ENCODE measurements at regions not wholly inside any gene's neighbourhood (a gene's known extent, or its start where the extent isn't known, plus 50 kb on each side); places are given as distances from the start of the nearest gene placed in this dataset.

DNA sequence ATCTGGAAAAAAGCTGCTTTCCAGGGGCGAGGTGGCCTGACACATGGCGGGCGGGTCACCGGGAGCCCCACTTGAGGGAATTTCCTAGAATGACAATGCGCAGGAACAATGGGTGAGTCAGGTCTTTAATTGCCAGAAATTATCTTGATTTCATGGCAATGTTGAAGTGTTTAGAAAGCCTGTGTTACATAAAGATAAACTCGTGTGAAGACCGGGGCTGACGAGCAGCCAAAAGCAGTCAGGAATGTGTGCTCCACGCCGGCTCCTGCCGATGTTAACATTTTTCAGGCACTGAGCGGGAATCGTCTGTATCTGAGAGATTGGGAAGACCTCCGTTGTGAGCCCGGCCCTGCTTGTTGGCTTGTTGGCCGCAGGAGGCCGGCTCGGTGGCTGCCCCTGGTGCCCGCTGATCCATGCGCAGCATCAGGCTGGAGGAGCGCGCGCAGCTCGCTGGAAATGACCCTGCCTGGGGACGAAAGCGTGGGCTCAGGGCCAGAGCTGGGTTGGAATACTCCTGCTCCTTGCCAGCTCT is 353.1 kb downstream of the FOXL1 start (continued):
- TF ChIP-seq, protein P1, sequence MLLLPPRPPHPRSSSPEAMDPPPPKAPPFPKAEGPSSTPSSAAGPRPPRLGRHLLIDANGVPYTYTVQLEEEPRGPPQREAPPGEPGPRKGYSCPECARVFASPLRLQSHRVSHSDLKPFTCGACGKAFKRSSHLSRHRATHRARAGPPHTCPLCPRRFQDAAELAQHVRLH (tag by site-specific recombination; IDR thresholded peaks at IDR 0.05) = no peak
- TF ChIP-seq, protein P2, sequence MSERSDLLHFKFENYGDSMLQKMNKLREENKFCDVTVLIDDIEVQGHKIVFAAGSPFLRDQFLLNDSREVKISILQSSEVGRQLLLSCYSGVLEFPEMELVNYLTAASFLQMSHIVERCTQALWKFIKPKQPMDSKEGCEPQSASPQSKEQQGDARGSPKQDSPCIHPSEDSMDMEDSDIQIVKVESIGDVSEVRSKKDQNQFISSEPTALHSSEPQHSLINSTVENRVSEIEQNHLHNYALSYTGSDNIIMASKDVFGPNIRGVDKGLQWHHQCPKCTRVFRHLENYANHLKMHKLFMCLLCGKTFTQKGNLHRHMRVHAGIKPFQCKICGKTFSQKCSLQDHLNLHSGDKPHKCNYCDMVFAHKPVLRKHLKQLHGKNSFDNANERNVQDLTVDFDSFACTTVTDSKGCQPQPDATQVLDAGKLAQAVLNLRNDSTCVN (tag by site-specific recombination; optimal IDR thresholded peaks at IDR 0.05) = no peak
- TF ChIP-seq ZNF596 (tag by site-specific recombination; IDR thresholded peaks at IDR 0.05) = no peak
- TF ChIP-seq, protein P3, sequence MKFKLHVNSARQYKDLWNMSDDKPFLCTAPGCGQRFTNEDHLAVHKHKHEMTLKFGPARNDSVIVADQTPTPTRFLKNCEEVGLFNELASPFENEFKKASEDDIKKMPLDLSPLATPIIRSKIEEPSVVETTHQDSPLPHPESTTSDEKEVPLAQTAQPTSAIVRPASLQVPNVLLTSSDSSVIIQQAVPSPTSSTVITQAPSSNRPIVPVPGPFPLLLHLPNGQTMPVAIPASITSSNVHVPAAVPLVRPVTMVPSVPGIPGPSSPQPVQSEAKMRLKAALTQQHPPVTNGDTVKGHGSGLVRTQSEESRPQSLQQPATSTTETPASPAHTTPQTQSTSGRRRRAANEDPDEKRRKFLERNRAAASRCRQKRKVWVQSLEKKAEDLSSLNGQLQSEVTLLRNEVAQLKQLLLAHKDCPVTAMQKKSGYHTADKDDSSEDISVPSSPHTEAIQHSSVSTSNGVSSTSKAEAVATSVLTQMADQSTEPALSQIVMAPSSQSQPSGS (tag by site-specific recombination; IDR thresholded peaks at IDR 0.05; ENCODE audit: low read depth) = no peak
- no peak for TF ChIP-seq ZNF404 (tag by site-specific recombination; IDR thresholded peaks at IDR 0.05)
- TF ChIP-seq ZNF768 (tag by site-specific recombination; IDR thresholded peaks at IDR 0.05) = no peak
- no peak for TF ChIP-seq ZNF555 (tag by site-specific recombination; conservative IDR thresholded peaks at IDR 0.05)
- TF ChIP-seq, protein P4, sequence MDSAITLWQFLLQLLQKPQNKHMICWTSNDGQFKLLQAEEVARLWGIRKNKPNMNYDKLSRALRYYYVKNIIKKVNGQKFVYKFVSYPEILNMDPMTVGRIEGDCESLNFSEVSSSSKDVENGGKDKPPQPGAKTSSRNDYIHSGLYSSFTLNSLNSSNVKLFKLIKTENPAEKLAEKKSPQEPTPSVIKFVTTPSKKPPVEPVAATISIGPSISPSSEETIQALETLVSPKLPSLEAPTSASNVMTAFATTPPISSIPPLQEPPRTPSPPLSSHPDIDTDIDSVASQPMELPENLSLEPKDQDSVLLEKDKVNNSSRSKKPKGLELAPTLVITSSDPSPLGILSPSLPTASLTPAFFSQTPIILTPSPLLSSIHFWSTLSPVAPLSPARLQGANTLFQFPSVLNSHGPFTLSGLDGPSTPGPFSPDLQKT (IDR thresholded peaks at IDR 0.05; ENCODE audit: borderline replicate concordance, low read depth, low read length) = no peak
- TF ChIP-seq PRDM1 (tag by site-specific recombination; IDR thresholded peaks at IDR 0.05) = no peak; the same call in 1 of the 2 replicates
- peak; percentile 51 for TF ChIP-seq ZIC2 (tag by site-specific recombination; IDR thresholded peaks at IDR 0.05)
- TF ChIP-seq, protein P5, sequence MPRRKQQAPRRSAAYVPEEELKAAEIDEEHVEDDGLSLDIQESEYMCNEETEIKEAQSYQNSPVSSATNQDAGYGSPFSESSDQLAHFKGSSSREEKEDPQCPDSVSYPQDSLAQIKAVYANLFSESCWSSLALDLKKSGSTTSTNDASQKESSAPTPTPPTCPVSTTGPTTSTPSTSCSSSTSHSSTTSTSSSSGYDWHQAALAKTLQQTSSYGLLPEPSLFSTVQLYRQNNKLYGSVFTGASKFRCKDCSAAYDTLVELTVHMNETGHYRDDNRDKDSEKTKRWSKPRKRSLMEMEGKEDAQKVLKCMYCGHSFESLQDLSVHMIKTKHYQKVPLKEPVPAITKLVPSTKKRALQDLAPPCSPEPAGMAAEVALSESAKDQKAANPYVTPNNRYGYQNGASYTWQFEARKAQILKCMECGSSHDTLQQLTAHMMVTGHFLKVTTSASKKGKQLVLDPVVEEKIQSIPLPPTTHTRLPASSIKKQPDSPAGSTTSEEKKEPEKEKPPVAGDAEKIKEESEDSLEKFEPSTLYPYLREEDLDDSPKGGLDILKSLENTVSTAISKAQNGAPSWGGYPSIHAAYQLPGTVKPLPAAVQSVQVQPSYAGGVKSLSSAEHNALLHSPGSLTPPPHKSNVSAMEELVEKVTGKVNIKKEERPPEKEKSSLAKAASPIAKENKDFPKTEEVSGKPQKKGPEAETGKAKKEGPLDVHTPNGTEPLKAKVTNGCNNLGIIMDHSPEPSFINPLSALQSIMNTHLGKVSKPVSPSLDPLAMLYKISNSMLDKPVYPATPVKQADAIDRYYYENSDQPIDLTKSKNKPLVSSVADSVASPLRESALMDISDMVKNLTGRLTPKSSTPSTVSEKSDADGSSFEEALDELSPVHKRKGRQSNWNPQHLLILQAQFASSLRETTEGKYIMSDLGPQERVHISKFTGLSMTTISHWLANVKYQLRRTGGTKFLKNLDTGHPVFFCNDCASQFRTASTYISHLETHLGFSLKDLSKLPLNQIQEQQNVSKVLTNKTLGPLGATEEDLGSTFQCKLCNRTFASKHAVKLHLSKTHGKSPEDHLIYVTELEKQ (tag by site-specific recombination; IDR thresholded peaks at IDR 0.05; ENCODE audit: borderline replicate concordance) = no peak
- no peak for TF ChIP-seq ZNF10 (tag by site-specific recombination; IDR thresholded peaks at IDR 0.05)
- TF ChIP-seq ZNF48 (tag by site-specific recombination; IDR thresholded peaks at IDR 0.05) = no peak
- no peak for TF ChIP-seq ZNF221 (tag by site-specific recombination; IDR thresholded peaks at IDR 0.05; ENCODE audit: borderline replicate concordance)
- no peak for TF ChIP-seq ZNF664 (tag by site-specific recombination; IDR thresholded peaks at IDR 0.05)
- TF ChIP-seq, protein P6, sequence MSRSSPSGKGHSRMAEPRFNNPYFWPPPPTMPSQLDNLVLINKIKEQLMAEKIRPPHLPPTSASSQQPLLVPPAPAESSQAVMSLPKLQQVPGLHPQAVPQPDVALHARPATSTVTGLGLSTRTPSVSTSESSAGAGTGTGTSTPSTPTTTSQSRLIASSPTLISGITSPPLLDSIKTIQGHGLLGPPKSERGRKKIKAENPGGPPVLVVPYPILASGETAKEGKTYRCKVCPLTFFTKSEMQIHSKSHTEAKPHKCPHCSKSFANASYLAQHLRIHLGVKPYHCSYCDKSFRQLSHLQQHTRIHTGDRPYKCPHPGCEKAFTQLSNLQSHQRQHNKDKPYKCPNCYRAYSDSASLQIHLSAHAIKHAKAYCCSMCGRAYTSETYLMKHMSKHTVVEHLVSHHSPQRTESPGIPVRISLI (tag by site-specific recombination; IDR thresholded peaks at IDR 0.05) = no peak
- TF ChIP-seq ZNF155 (tag by site-specific recombination; IDR thresholded peaks at IDR 0.05) = no peak
- TF ChIP-seq, protein P7, sequence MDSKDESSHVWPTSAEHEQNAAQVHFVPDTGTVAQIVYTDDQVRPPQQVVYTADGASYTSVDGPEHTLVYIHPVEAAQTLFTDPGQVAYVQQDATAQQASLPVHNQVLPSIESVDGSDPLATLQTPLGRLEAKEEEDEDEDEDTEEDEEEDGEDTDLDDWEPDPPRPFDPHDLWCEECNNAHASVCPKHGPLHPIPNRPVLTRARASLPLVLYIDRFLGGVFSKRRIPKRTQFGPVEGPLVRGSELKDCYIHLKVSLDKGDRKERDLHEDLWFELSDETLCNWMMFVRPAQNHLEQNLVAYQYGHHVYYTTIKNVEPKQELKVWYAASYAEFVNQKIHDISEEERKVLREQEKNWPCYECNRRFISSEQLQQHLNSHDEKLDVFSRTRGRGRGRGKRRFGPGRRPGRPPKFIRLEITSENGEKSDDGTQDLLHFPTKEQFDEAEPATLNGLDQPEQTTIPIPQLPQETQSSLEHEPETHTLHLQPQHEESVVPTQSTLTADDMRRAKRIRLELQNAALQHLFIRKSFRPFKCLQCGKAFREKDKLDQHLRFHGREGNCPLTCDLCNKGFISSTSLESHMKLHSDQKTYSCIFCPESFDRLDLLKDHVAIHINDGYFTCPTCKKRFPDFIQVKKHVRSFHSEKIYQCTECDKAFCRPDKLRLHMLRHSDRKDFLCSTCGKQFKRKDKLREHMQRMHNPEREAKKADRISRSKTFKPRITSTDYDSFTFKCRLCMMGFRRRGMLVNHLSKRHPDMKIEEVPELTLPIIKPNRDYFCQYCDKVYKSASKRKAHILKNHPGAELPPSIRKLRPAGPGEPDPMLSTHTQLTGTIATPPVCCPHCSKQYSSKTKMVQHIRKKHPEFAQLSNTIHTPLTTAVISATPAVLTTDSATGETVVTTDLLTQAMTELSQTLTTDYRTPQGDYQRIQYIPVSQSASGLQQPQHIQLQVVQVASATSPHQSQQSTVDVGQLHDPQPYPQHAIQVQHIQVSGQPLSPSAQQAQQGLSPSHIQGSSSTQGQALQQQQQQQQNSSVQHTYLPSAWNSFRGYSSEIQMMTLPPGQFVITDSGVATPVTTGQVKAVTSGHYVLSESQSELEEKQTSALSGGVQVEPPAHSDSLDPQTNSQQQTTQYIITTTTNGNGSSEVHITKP (tag by site-specific recombination; IDR thresholded peaks at IDR 0.05) = no peak
- TF ChIP-seq, protein P8, sequence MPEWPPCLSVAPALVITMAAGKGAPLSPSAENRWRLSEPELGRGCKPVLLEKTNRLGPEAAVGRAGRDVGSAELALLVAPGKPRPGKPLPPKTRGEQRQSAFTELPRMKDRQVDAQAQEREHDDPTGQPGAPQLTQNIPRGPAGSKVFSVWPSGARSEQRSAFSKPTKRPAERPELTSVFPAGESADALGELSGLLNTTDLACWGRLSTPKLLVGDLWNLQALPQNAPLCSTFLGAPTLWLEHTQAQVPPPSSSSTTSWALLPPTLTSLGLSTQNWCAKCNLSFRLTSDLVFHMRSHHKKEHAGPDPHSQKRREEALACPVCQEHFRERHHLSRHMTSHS (tag by site-specific recombination; IDR thresholded peaks at IDR 0.05) = no peak
- TF ChIP-seq, protein P9, sequence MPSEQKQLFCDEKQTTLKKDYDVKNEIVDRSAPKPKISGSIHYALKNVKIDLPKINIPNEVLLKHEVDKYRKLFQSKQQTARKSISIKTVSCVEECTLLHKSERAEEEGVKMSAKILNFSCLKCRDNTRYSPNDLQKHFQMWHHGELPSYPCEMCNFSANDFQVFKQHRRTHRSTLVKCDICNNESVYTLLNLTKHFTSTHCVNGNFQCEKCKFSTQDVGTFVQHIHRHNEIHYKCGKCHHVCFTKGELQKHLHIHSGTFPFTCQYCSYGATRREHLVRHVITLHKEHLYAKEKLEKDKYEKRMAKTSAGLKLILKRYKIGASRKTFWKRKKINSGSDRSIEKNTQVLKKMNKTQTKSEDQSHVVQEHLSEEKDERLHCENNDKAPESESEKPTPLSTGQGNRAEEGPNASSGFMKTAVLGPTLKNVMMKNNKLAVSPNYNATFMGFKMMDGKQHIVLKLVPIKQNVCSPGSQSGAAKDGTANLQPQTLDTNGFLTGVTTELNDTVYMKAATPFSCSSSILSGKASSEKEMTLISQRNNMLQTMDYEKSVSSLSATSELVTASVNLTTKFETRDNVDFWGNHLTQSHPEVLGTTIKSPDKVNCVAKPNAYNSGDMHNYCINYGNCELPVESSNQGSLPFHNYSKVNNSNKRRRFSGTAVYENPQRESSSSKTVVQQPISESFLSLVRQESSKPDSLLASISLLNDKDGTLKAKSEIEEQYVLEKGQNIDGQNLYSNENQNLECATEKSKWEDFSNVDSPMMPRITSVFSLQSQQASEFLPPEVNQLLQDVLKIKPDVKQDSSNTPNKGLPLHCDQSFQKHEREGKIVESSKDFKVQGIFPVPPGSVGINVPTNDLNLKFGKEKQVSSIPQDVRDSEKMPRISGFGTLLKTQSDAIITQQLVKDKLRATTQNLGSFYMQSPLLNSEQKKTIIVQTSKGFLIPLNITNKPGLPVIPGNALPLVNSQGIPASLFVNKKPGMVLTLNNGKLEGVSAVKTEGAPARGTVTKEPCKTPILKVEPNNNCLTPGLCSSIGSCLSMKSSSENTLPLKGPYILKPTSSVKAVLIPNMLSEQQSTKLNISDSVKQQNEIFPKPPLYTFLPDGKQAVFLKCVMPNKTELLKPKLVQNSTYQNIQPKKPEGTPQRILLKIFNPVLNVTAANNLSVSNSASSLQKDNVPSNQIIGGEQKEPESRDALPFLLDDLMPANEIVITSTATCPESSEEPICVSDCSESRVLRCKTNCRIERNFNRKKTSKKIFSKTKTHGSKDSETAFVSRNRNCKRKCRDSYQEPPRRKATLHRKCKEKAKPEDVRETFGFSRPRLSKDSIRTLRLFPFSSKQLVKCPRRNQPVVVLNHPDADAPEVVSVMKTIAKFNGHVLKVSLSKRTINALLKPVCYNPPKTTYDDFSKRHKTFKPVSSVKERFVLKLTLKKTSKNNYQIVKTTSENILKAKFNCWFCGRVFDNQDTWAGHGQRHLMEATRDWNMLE (tag by site-specific recombination; conservative IDR thresholded peaks at IDR 0.05; ENCODE audit: low read depth) = no peak
